ENCODE measurements at regions not wholly inside any gene's neighbourhood (a gene's known extent, or its start where the extent isn't known, plus 50 kb on each side); places are given as distances from the start of the nearest gene placed in this dataset.

DNA sequence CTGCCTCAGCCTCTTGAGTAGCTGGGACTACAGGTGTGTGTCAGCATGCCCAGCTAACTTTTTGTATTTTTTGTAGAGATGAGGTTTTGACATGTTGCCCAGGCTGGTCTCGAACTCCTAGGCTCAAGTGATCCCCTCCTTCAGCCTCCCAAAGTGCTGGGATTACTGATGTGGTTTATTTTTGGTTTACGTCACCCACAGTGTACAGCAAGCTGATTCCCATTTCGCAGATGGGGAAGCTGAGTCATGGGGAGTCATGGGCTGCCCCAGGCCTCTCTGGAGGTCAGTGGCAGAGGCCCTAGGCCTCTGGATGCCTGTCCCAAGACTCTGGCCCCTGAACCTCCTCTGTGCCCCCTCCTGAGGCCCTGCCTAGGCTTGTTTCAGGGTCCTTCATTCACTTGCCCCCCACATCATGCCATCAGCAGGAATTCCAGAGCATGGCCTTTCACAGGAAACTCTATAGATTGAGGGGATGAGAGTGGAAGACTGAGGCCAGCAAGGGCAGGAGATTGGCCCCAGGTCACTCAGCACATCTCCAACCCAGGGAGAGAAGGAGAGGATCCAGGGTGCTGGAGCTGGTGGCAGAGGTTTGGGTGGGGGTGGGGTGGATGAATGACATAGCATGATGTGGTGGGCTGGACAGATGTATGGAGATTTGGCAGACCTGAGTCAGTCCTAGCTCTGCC, 266.0 kb downstream of the PTPRU start:
- ChIA-PET POLR2A (no interaction called here), CTCF (interaction anchor here (1.3 kb wide), 1 partner anchor 12 kb away, joined by 3 read pairs; no protein-coding TSS in a partner anchor)

DNA sequence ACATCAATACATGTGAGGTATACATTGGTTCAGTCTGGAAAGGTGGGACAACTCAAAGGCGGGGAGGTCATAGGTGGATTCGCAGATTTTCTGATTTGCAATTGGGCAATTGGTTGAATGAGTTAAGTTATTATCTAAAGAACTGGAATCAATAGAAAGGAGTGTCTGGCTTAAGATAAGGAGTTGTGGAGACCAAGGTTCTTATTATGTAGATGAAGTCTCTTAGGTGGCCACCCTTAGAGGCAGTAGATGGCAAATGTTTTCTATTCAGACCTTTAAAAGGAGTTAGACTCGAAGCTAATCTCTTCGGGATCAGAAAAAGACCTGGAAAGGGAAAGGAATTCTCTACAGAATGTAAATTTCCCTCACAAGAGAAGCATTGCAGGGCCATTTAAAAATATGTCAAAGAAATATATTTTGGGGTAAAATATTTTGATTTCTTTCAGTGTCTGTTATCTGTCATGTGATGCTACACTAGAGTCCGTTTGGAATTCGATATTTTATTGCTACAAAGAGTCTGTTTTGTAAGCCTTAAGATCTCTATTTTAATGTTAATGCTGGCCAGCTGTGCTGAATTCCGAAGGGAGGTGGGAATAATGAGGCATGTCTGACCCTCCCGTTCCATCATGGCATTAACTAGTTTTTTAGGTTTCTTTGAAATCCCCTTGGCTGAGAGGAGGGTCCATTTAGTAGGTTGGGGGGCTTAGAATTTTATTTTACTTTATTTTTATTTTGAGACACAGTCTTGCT, 265.1 kb downstream of the PTPRU start:
- CTCF ChIA-PET, result interaction anchor here (1.3 kb wide), 1 partner anchor 13 kb away, joined by 3 read pairs; no protein-coding TSS in a partner anchor
- TF ChIP-seq, protein P1, sequence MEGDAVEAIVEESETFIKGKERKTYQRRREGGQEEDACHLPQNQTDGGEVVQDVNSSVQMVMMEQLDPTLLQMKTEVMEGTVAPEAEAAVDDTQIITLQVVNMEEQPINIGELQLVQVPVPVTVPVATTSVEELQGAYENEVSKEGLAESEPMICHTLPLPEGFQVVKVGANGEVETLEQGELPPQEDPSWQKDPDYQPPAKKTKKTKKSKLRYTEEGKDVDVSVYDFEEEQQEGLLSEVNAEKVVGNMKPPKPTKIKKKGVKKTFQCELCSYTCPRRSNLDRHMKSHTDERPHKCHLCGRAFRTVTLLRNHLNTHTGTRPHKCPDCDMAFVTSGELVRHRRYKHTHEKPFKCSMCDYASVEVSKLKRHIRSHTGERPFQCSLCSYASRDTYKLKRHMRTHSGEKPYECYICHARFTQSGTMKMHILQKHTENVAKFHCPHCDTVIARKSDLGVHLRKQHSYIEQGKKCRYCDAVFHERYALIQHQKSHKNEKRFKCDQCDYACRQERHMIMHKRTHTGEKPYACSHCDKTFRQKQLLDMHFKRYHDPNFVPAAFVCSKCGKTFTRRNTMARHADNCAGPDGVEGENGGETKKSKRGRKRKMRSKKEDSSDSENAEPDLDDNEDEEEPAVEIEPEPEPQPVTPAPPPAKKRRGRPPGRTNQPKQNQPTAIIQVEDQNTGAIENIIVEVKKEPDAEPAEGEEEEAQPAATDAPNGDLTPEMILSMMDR (IDR thresholded peaks at IDR 0.05; ENCODE audit: insufficient read depth, low read depth, low read length), result no peak
- no peak for DNase-seq (ENCODE audit: low read depth)

More for the DNA sequence above, 266.0 kb downstream of the PTPRU start:
- TF ChIP-seq, protein P1 (IDR thresholded peaks at IDR 0.05; ENCODE audit: insufficient read depth, low read depth, low read length), result no peak
- Histone ChIP-seq H3K36me3 (ENCODE audit: control insufficient read depth, insufficient read depth, low read length) (no peaks in the 10 kb centered on the region), H3K4me3 (ENCODE audit: low read depth, low read length) (no peak overlapping the region), H3K27me3 (ENCODE audit: control insufficient read depth, insufficient read depth, low read length) (no peaks in the 10 kb centered on the region; the same call in 1 of the 2 replicates)
- DNase-seq (ENCODE audit: low read depth), result no peak

DNA sequence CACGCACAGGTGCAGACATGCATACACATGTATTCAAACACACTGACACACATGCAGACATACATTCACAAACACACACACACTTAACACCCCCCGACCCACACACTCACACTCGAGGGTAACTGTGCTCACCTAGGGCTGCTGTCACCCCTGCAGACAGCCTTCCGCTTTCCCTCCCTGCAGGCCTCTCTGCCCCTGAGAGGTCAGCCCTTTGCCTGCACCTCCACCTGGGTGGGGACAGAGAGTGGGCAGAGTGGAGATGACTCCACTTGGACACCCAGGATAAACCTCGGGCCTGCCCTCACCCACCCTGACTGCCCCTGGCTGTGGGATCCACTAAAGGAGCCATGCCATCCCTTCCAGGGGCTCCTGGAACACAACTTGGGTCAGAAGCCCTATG, 264.3 kb downstream of the PTPRU start:
- Histone ChIP-seq H3K4me3 (ENCODE audit: low read depth, low read length) (no peak overlapping the region), H3K36me3 (ENCODE audit: control insufficient read depth, insufficient read depth, low read length) (no peaks in the 10 kb centered on the region), H3K27me3 (ENCODE audit: control insufficient read depth, insufficient read depth, low read length) (no peaks in the 10 kb centered on the region; the same call in 1 of the 2 replicates)
- ChIA-PET CTCF (no interaction called here), POLR2A (no interaction called here)
- DNase-seq (ENCODE audit: low read depth), result no peak
- TF ChIP-seq, protein P1 (IDR thresholded peaks at IDR 0.05; ENCODE audit: insufficient read depth, low read depth, low read length), result no peak

More for the DNA sequence above, 265.1 kb downstream of the PTPRU start:
- POLR2A ChIA-PET, result no interaction called here
- Histone ChIP-seq H3K36me3 (ENCODE audit: control insufficient read depth, insufficient read depth, low read length) (no peaks in the 10 kb centered on the region), H3K4me3 (ENCODE audit: low read depth, low read length) (no peak overlapping the region), H3K27me3 (ENCODE audit: control insufficient read depth, insufficient read depth, low read length) (no peaks in the 10 kb centered on the region; the same call in 1 of the 2 replicates)

DNA sequence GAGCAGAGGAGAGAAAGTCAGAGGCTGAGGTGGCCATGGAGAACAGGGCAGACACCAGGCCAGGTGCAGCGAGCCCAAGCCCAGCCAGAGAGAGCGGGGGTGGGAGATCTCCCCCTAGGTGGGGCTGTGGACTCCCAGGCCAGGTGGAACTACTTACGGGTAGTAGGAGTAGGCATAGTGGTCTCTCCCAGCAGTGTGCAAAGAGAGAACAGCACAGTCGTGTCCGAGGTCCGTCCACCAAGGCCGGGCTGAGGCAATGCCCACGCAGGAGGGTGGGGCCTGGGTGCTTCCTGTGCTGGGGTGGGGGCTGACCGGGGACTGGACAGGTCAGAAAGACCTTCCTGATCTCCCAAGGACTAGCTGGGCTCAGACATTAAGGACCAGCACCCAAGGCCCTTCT, 263.7 kb downstream of the PTPRU start:
- ChIA-PET POLR2A (no interaction called here), CTCF (no interaction called here)
- TF ChIP-seq, protein P1 (IDR thresholded peaks at IDR 0.05; ENCODE audit: insufficient read depth, low read depth, low read length), result no peak
- no peak for DNase-seq (ENCODE audit: low read depth)
- Histone ChIP-seq H3K36me3 (ENCODE audit: control insufficient read depth, insufficient read depth, low read length) (no peaks in the 10 kb centered on the region), H3K27me3 (ENCODE audit: control insufficient read depth, insufficient read depth, low read length) (no peaks in the 10 kb centered on the region; the same call in 1 of the 2 replicates), H3K4me3 (ENCODE audit: low read depth, low read length) (no peak overlapping the region)

GRCh38 chr1:29499104-29499650, 262.9 kb downstream of the PTPRU start:
- TF ChIP-seq, protein P1 (IDR thresholded peaks at IDR 0.05; ENCODE audit: insufficient read depth, low read depth, low read length), result no peak
- POLR2A ChIA-PET, result no interaction called here
- CTCF ChIA-PET, result interaction anchor here (0.7 kb wide), 1 partner anchor 881 kb away, joined by 3 read pairs; no protein-coding TSS in a partner anchor
- Histone ChIP-seq H3K4me3 (ENCODE audit: low read depth, low read length) (no peak overlapping the region), H3K36me3 (ENCODE audit: control insufficient read depth, insufficient read depth, low read length) (no peaks in the 10 kb centered on the region), H3K27me3 (ENCODE audit: control insufficient read depth, insufficient read depth, low read length) (no peaks in the 10 kb centered on the region; the same call in 1 of the 2 replicates)
- no peak for DNase-seq (ENCODE audit: low read depth)

Data from BJ (cell line).